D341Med (cell line): ENCODE measurements at regions not wholly inside any gene's neighbourhood (a gene's known extent, or its start where the extent isn't known, plus 50 kb on each side); places are given as distances from the start of the nearest gene placed in this dataset.

ENCODE experiments used
- DNase-seq: peaks from one replicate; pipeline ENCODE4 v3.0.0; 2012; ENCODE audit warnings: low spot score

DNA sequence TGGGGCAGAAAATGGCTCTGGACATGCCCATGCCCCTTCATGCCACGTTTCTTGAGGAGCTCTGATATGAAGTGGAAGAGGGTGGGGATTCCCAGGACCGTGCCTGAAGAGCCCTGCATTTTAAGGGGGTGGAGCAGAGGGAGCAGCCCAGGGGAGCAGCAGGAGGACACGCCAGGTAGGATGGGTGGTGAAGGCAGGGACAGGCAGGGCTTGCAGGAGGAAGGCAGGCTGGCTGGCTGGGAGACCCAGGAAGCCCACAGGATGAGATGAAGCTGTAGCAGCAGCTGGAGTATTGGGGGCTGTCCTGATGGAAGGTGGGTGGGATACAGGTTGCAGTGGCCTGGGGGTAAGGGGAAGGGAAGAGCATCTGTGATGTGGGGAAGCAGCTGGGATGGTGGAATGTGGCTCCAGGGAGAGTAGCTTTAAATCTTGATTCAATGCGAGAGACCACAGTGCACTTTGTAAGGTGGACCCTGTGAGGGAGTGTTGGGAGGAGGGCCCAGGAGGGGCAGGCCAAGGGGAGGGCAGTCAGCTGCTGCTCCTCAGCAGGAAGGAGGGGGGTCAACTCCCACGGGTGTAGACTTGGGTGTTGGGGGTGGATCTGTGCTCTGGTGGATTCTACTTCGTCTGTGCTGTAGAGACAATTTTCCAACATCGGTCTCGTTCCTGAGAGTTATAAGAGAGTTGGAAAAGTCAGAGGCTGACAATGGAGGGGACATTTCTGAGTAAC is 242.6 kb upstream of the IRX4 start:
- no peak for DNase-seq

DNA sequence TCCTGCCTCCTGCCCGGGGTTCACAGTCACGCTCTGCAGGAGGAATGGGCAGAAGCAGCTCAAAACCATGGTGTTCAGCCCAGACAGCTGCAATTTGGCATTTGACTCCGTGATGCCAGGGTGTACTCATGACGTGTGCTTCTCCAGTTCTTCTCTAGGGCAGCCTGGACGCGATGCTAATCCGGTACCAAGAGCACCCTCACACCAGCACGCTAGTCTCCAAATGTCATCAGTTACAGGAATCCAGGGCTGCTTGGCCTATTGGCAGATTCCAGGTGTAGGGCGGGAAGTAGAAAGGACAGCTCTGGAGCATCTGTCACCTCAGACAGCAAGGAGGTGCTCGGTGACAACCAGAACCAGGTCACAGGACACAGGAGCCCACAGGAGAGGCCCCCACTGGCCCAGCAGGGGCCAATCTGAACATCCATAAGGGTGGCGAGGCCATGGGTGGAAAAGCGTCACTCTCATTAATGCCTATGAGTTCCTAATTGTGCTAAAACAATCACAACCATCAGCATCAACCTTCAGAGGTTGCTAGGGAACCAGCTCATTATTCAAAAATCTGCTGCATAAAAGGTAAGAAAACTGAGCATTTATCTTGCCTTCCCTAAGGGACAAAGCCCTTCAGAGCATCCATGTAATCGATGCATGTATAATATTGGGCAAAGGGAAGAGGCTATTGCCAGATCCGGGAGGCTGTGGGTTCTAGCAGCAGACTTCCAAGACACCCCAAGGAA is 241.9 kb upstream of the IRX4 start:
- no peak for DNase-seq

DNA sequence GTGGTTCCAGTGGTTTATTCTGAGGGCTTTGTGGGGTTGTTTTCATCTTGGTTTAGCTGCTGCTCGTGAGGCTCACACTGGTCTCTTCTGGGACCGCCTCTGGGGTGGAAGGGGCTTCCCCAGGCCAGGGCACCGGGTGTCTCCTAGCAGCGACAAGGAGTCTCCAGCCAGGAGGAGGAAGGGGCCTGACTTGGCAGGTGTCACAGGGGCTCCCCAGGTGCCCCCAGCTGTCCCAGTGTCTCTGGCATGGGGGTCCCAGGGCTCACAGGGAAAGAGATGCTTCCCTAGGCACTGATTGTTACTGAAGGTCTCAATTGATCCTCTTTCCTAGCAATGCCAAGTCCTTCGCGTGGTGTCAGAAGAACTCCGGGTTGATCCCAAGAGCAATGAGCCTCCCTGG is 241.1 kb upstream of the IRX4 start:
- DNase-seq, result no peak

DNA sequence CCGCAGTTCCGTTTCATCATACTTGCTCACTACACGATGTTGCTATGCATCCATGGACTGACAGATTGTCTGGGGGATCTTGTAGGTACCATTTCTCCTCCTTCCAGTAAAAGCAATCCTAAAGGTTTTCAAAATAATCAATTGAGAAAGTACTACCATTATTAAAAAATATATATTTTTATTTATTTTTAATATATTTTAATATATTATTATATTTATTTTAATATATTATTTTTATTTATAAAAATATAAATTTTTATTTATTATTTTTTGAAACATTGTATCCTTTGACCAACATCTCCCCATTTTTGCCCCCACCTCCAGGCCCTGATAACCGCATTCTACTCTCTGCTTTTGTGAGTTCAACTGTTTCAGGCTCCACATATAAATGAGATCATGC is 237.6 kb upstream of the IRX4 start:
- DNase-seq, result no peak

DNA sequence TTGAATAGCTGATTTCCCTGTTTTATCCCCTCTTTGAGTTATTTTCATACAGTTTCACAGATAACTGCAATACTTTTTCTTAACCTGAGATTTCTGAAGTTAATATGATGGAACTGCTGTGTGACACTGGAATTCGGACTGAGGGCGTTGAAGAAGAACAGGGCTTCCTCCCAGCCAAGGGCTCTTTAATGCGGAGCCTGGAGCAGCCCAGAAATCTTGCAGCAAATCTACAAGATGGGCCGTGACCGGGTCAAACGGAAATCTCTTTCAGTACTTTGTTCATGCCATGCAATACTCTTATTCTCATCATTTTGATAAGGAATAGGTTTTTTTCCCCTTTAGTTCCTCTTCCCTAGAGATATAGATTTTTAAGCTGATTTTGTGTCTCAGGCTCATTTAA is 236.8 kb upstream of the IRX4 start:
- DNase-seq, result no peak

DNA sequence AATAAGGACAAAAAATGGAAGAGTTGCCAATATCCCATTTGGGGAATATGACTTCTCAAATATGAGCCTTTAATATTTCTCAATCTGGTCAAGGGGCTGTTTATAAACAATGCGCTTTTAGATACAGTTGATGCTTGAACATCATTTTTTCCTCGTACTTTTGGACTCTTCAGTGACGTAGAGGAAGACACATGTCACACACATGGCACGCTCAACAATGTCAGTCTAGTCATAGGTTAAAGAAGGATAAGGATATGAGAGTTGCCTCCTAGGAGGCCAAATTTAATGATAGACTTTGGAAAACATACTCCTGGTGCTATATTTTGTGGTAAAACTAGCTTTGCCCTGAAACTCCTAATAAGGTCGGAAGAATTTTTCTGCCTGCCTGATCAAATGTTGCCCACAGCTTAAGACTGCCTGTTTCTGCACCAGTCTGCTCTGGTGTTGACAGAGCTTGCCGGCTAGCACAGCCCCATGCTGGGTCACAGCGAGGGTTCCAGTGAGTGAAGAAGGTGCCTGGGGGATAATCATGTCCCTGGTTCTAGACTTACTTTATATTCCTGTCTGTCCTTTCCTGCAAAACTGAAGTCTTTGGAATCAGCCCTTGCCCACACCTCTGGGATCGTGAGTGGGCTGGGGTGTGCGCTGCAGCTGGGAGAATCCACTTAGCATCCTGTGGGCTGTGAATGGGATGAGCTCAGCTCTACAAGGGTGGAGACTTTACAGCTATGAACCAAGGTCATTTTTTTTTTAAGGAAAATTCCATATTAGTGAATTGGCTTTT is 230.8 kb upstream of the IRX4 start:
- no peak for DNase-seq

DNA sequence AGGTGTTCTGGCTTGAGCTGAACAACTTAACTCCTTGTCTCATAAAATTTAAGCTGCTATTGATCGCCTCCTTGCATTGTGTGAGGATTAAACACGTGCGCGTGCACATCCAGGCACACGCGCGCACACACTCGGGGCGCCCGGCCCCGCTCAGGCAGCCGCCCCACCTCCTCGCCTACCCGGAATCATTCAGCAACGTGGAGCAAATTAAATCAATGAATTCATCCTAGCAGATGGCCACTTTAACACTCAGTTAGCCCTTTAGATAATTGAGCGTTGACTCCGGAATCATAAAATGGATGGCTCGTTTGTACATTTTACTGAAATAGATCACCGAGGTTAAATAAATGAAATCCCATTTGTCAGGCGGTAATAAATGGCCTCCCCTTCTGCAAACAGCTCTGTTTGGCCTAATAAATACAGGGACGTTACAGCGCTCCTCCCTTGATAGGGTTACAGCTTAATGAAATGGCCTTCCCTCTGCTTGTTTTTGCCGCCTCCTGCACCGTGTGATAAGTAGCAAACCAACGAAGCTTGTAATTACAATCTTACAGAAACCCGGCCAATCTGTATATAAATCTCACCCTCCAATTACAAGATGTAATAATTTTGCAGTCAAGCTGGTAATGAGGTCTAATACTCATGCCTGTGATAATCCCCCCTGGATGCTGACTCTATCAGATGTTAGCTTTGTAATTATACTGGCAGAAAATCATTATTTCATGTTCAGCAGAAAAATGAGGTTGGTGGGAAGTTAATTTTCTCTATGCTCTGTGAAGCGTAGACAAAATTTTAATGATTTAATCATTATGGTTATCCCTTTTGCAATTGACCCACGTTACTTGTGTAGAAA is 229.7 kb upstream of the IRX4 start:
- DNase-seq, result peak; percentile 68

DNA sequence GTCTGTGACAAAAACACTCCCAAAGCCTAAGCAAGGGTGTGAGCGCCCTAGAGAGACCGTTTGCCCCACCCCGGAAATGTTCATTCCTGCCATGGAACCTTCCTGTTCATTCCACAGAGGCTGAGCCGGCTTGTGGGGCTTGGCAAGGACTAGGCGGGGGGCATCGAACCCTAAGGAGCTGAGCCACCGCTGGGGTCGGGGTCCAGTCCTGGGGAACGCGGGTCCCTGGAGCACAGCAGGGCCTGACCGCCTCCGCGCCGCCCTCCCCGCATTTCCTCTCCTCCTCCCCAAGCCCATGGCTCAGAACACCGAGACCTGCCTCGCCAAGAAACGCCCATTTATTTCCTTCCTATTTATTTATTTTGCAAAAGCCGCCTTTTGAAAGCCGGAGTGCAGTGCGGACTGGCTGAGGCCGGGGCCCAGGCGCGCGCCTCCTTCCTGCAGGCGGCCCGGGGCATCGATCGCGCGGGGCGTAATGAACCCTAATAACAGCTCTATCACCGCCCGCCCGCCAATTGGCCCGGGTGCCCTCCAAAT is 228.9 kb upstream of the IRX4 start:
- DNase-seq, result peak; percentile 45

DNA sequence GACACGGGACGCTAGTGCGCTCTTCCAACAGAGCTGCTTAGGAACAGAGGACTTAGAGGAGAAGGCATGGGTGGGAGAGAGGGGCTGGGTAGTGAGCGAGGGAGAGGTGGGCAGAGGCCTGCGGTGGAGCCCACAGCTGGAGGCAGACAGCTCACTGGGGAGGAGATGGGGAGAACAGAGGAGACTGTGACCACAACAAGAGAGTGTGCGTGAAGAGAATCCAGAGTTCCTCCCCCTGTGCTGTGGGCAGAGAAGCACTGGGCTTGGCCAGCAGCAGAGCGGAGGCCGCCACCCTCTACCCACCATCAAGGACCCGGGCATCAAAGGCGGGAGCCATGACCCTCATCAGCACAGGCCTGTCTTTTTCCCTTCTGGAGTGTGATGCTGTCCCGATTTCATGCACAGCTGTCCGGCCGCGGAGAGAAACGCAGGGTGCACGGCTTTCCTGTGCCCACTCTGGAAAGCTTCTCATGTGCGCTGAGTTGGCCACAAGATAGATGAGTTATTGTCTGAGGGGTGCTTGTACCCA is 228.3 kb upstream of the IRX4 start:
- no peak for DNase-seq

DNA sequence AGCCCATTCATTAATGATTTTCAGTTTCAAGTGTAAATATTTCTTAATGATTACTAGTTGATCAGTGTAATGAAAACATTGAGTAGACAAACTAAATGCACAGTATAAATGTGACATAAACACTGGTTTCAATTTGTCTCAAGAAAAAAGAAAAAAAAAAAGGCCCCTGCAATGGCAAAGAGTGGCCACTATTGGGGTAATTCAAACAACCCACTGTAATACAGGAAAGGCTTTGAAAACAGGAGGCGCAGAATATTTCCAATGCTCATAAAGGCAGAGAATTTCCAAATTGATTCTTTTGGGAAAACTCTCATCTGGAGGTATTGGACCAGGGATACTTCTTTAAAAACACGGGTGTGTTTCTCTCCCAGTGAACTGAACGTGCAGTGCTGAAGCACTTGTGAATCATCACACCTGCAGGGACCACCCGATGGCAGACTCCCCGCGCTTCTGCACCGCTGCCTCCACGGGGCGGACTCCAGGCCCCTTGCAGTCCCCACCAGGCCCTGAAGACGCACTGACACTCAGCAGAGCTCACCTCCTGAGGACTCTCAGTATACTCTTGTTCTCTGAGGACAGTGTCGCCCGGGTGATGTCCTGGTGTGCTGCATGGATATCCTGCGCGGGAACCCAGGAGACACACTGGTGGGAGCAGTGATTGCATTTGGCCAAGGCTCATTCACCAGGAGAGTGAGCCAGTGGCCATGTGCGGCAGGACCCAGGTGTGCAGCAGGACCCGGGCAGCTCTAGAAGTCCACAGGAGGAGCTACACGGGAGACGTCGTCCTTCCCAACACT is 227.6 kb upstream of the IRX4 start:
- DNase-seq, result no peak

DNA sequence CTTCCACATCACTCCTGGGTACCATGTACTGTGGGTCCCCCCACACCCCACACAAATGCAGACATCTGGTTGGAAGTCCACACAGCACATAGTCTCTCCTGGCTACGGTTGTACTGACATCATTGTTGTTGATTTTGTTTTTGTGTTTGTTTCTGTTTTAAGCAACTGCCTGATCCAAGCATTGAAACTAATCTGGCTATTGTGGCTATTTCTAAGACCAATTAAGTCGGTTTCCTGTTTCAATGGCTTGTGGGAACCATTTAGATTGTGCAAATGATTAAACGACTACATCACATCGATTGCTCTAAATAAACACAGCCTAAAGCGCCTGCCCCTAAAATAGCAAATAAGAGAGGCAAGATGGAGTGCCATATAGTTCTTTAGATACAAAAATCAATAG is 226.8 kb upstream of the IRX4 start:
- no peak for DNase-seq

DNA sequence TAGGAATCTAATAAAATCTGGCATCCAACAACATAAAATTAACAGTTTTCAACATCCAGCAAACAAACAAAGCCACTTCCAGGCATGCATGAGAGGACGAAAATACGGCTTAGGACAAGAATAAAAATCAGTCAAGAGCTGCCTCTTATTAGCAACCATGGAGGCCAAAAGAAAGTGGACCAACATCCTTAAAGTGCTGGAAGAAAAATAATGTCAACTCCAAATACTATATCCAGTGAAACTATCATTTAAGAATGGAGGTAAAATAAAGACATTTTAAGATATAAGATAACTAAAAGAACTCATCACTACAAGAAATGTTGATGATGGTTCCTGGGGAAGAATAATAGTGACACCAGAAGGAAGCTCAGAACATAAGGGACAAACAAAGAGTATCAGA is 224.0 kb upstream of the IRX4 start:
- no peak for DNase-seq

DNA sequence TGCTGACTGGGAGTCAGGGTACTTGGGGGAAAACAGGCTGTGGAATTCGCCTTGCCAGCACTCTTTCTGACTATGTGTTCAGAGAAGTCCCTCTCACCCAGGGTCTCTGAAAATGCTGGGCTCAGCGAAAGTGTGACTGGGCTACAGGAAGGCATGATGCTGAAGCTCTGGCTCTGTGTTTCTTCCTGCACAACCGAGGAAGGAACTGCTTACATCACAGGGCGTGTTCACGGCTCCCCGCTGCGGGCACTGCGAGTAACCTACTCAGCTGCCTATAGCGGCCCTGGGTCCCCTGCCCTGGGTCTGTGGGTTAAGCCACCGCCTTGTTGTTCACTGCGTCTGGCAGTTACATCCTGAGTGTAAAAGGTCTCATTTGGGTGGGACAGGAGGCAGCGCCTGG is 222.4 kb upstream of the IRX4 start:
- DNase-seq, result no peak

DNA sequence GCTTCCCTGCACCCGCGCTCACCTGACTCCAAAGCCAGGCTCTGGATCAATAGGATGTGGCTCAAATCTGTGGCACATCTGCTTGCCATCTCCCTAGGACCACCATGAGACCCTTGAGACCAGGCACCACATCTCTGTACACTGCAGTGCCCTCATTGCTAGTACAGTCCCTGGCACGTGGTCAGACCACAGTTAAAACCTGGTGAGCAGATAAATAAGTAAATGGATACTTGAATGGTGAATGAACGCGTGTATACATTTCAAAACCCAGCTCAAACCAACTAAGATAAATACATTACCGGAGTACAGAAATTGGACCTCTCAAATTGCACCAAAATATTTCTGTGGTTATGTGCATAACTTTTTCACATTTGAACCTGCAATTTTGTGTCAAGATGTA is 221.2 kb upstream of the IRX4 start:
- no peak for DNase-seq

DNA sequence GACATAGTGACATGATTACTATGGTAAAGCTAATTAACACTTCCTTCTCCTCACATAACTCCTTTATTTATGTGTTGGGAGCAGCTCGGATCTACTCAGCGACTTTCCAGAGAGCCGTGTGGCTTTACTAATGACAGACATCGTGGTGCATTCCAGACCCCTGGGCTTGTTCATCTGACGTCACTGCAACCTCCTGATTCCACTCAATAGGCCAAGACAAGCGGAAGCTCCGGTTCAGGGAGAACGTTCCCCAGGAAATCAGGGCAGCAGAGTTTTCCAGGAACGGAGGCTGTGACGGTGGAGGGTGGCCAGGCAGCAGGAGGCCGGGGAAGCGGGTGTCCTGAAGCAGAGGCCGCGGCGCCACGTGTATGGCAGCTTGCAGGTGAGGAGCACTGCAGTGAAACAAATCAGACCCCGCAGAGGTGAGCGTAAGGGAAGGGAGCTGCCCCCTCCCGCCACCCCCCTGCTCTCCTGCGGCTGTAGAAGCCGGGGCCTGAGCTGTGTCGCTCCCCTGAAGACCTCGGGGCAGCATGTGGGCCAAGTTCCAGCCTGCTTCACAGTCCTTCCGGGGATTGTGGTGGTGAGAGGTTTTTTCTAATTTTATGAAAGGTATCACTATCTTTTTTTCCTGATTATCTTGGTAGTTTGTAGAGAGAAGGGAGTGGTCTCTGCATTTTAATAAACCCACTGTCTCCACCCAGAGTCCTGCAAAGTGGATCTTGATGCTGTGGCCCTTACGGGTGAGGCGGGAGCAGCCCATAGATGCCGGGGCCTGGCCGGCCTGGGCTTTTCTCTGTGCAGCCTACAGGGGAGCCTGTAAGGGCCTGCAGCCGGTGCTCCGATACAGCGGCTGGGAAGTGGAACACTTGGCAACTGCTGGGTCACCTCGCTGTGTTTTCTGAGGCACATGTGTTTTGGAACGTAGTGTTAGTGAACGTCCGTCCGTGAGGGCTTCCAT is 220.4 kb upstream of the IRX4 start:
- no peak for DNase-seq

DNA sequence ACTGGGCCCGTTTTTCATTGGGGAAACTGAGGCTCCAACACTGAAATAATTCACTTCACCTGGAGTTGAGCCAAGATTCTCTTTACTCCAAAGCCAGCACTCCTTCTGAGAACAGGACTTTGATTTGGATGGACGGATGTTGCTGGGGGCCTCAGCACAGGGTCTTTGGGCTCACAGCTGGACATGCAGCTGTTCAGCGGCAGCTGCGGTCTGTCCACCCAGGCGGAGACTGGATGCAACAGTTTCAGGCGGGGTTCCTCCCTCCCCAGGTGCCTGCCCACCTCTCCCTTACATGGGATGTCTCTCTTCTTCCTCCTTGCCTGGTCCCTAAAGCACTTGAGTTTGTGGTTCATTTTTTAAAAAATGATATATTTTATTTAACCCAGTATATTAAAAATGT is 219.0 kb upstream of the IRX4 start:
- DNase-seq, result no peak

DNA sequence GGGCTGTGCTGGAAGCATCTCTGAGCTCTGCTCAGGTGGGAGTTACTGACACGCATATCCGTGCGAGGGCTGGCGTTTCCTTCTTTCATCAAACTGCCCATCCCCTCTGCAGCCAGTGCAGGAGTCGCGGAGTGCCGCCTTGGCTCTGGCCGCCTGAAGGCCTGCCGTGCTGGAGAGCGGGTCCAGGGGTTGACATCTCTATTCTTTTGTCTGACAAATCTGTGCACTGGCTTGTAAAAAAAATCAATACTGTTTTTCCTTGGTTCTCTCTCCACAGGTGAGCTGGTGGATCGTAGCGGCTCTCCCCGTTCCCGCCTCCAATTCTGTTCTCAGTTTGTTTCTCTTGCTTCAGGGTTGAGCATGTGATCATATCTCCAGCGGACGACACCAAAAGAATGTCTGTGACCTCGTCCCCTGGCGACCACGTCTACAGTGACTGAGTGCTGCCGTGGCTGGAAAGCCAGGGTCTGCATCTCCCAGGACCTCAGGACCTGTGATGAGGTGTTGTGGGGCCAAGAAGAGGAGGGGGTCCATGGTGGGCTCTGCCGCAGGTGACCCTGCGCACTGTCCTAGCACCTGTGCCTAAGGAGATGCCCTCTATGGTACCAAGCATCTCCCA is 214.3 kb upstream of the IRX4 start:
- no peak for DNase-seq

DNA sequence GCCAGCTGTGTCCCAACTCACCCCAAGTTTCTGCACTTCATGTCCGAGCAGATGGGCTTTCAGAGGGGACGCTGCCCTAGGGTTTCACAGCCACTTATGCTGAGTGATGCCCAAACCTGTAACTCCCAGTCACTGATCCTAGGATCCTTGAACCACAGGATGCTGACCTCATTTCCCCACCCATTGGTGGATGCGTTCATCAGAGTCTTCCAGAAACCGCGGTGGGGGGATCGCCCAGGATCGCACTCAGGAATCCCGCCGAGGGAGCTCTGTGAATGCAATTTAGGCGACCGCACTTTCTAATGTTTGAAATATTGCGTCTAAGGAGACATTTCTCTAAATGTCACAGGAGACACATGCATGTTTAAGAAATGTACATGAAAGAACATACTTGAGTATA is 212.3 kb upstream of the IRX4 start:
- DNase-seq, result no peak

DNA sequence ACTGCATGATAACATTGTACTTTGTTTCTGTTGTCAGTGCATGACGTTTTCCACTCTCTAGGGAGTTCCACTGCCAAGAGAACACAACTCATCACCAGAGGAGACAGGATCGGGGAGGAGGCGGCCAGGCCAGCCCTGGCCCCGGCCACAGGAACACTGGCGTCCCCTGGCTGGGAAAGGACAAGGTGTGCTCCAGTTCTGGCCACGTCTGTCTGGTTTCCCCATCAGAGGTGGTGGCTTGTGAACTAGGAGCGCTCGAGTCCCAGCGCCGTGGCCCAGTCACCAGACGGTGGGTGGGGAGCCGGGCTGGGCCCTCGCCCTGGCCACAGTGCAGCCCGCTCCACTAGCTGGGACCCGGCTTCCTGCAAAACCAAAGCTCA is 211.9 kb upstream of the IRX4 start:
- DNase-seq, result no peak
